GM04504 (cell line): ENCODE measurements at regions not wholly inside any gene's neighbourhood (a gene's known extent, or its start where the extent isn't known, plus 50 kb on each side); places are given as distances from the start of the nearest gene placed in this dataset.

Experiments used
- DNase-seq: peaks from one replicate; pipeline ENCODE4 v3.0.0-alpha.2; 2012; ENCODE audit warnings: low read depth

DNA sequence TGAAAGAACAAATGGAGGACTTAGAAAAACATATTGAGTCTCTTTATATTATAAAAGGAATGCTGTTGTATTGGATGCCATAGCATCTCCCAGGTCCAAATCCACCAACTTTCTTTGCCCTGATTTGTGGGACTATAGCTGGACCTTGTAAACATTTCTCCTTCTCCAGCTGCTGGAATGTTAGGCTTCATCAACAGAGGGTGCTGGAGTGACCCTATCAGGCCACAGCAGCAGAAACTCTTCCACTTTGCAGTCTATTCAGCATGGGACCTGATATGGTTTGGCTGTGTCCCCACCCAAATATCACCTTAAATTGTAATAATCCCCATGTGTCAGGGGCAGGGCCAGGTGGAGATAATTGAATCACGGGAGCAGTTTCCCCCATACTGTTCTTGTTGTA, 138.4 kb upstream of the ARL4C start:
- DNase-seq = no peak

- no peak for DNase-seq
Measured at GRCh38 chr2:234633581-234634230, 136.8 kb upstream of the ARL4C start.

GRCh38 chr2:234632527-234633391, 135.9 kb upstream of the ARL4C start:
- DNase-seq = peak; percentile 51

DNA sequence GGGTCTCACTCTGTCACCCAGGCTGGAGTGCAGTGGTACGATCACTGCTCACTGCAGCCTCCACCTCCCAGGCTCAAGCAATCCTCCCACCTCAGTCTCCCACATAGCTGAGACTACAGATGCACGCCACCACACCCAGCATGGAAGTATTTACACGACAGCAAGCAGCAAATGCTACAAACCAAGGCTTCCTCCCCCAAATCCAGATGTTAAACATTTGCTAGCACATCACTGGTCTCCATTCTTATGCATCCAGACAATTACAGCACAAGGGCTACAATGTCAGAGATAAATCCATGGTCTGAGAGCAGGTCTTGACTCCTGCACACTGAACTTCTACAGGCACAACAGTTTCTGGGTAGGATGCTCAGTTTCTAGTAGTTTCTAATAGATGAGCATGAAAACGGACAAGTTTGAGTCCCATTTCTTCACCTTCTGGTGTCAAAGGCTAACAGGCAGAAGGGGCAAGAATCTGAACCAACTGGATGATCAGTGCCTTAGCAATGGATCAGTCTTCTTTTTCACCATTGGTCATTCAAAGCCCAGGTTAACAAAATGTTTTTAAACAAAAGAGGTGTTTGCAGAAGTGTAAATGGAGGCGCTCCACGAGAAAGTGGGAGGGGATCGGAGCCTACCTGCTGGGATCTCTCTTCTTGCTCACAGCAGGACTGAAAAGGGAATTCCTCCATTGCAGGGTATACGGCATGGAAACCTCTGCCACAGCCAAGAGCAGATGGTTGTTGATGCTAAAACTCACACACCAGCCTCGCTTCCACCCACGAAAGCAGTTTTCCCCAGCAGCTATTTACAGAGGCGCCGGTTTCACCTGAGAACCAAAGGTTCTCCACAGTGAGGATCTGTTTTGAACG, 135.0 kb upstream of the ARL4C start:
- no peak for DNase-seq

DNA sequence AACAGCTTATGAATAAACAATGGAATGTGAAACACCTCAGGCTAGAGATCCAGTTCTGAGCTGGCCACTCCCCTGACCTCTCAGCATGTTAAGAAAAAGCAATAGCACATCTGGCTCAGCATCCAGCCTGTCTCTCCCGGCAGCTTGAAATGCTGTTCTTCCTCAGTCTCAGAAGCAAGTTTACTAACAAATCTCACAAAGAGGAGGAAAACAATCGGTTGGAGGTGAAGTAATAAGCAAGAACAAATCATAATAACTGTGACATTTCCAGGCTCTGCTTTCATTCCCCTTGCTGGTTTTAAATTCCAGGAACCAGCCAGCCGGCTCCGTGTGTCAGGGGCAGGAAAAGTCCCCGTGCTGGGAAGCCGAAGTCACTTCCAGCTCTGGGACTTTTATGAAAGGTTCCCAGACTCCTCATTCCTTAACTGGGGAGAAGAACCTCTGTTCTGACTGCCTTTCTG, 133.9 kb upstream of the ARL4C start:
- DNase-seq = no peak

DNA sequence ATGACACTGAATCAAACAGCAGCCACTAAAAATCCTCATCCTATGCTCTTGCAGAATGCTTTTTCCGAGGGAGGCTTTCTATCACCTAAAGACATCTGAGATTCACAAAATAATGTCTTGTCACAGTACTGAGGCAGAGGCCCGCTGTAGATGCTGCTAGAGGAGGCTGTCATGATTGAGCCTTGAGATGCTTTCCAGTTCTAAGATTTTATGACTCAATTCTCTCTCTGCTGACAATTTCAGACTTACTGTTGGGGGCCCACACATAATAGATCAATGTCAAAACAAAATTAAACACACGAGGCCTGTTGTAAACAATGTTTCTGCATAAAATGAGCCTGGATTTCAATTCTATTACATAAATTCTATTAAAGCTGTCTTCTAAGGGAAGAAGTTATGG, 132.7 kb upstream of the ARL4C start:
- DNase-seq = no peak

DNA sequence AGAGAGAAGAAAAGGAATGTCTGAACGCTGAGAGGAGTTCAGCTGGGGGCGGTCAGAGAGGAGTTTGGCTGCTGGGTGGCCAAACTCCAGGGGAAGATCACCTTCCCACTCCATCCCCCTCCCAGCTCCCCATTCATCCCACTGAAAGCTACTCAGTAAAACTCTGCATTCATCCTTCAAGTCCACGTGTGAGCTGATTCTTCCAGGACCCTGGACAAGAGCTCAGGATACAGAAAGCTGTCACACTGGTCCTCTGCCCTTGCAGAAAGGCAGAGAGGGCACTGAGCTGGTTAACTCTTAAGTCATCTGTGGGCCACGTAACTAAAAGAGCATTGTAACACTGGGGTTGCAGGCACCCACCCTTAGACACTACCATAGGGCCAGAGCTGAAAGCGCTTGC, 132.1 kb upstream of the ARL4C start:
- DNase-seq = no peak

DNA sequence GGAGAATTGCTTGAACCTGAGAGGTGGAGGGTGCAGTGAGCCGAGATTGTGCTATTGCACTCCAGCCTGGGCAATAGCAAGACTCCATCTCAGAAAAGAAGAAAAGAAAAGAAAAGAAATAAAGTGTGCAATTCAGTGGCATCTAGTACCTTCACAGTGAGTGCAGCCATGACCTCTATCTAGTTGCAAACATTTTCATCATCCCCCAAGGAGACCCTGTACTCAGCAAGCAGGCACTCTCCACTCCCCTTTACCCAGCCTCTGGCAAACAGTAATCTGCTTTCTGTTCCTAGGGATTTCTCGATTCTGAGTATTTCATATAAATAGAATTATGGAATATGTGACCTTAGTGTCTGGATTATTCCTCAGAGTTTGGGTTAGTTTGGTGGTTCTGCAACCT, 130.4 kb upstream of the ARL4C start:
- no peak for DNase-seq

- DNase-seq = no peak
Measured at GRCh38 chr2:234626566-234627130, 129.8 kb upstream of the ARL4C start.

- no peak for DNase-seq
Measured at GRCh38 chr2:234625626-234626250, 128.9 kb upstream of the ARL4C start.

DNA sequence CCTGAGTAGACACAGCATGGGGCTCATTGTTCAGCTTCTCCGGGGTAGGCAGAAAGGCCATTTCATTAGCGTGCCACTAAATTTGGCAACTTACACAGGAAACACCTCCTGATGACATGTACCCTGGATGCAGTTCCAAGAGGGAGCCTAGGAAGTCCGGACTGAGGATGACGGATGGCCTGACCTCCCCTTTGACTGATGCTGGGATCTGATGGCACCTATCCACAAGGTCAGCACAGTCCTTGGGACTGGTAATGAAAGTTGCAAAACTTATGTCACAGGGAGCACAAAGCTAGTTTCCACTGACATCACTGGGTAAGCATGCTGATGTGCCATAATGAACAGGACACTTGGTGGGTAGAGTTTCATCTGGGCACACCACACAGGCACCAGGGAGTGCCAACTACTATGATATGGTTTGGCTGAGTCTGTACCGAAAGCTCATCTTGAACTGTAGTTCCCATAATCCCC, 126.7 kb upstream of the ARL4C start:
- DNase-seq = no peak

GRCh38 chr2:234621120-234621519, 124.2 kb upstream of the ARL4C start:
- no peak for DNase-seq

DNA sequence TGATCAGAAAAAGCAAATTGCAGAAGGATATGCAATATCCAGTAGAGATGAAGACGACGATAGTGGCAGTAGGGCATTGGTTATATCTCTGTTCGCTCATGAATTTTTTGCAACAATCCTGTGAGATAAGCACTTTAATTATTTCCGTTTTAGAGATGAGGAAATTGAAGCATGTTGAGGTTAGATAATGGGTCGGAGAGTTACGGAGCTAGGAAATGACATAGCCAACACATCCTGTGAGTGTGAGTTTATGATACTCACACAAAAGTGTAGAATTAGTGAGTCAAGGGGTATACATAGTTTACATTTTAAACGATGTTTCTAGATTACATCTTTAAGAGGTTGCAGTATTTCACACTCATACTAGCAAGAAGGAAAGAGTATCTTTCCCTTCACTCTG, 123.1 kb upstream of the ARL4C start:
- DNase-seq = no peak

- no peak for DNase-seq
Measured at GRCh38 chr2:234615643-234616356, 118.9 kb upstream of the ARL4C start.

- no peak for DNase-seq
Measured at GRCh38 chr2:234611209-234611608, 114.3 kb upstream of the ARL4C start.

DNA sequence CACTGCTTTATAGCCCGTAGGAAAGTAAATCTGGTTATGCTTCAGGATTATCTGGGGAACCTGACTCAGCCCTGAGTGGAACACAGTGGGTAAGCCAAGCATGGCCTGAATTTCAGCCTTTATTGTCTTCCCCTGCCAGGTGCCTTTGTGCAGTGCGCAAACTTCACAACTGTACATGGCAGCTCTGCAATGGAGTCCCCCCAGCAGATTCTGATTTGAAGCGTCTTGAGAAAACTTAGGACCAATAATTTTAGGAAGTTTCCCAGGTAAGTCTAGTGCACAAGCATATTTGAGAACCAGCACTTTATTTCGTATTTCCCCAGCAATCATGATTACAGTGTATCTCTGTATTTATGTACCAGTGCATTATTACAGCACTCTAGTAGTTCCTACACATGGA, 112.1 kb upstream of the ARL4C start:
- no peak for DNase-seq

- DNase-seq = no peak
Measured at GRCh38 chr2:234607691-234608090, 110.8 kb upstream of the ARL4C start.

- DNase-seq = no peak
Measured at GRCh38 chr2:234606896-234607295, 110.0 kb upstream of the ARL4C start.

DNA sequence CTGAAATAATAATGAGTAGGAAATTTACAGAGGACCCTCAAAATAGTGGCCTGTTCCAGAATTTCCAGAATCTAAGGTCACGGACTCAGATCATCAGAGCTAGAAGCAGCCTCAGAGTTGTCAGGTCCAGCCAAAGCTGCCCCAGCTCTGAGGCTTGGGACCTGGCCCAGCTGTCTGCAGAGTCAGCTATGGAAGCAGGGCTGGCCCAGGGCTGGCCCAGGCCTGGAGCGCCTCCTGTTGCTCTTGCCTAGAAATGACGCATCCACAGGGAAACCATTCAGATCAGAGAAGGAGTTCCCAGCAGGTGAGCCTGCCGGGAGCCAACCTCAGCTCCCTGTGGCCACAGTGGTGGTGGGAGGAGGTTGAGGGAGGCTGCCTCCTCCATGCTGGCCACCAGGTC, 106.7 kb upstream of the ARL4C start:
- DNase-seq = no peak

GRCh38 chr2:234601213-234601612, 104.3 kb upstream of the ARL4C start:
- no peak for DNase-seq

DNA sequence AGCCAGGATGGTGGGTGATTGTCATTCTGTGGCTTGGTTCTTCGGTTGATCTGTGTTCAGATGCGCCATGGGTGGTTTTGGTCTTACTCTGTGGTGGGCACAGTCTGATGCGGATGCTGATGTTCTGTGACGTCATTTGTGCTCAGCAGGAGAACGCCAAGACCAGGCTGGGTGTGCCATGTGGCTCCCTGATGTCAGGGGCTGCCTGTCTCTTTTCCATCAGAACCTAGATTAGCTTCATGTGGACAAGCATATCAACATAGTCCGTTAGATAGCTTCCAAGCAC, 100.6 kb upstream of the ARL4C start:
- no peak for DNase-seq
